ENCODE measurements at regions not wholly inside any gene's neighbourhood (a gene's known extent, or its start where the extent isn't known, plus 50 kb on each side); places are given as distances from the start of the nearest gene placed in this dataset.
"Not testable (repeated sequence)": the region's sequence is repeated elsewhere in the genome, so short reads cannot be mapped to it uniquely, and the experiment has no call there.

DNA sequence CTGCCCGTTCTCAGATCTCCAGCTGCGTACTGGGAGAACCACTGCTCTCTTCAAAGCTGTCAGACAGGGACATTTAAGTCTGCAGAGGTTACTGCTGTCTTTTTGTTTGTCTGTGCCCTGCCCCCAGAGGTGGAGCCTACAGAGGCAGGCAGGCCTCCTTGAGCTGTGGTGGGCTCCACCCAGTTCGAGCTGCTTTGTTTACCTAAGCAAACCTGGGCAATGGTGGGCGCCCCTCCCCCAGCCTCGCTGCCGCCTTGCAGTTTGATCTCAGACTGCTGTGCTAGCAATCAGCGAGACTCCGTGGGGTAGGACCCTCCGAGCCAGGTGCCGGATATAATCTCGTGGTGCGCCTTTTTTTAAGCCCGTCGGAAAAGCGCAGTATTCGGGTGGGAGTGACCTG is 66.2 kb upstream of the GPR141 start:
- ATAC-seq; H3K4me1 Mint-ChIP-seq; H3K4me3 Mint-ChIP-seq; H3K27me3 Mint-ChIP-seq; H3K36me3 Mint-ChIP-seq (ENCODE audit: low read depth); DNase-seq; H3K9me3 Mint-ChIP-seq; H3K27ac Mint-ChIP-seq: not testable (repeated sequence)

DNA sequence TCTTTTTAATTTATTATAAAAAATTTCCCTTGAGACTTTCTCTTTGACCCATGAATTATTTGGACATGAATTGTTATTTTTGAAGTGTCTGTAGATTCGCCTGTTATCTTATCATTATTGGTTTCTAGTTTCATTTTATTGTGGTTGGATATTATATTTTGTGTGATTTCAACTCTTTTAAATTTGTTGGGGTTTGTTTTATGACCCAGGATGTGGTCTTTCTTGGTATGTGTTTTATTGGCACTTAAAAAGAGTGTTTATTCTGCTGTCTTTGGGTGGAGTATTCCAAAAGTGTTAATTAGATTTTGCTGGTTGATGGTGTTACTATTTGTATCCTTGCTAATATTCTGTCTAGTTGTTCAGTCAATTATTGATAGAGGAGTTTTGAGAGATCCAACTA is 50.5 kb upstream of the GPR141 start:
- Mint-ChIP-seq H3K4me1 (no peaks in the 10 kb centered on the region), H3K36me3 (ENCODE audit: low read depth) (peaks cover 2% of the 10 kb centered on the region), H3K27me3 (peaks cover 5% of the 10 kb centered on the region), H3K27ac (no peak overlapping the region), H3K9me3 (peaks cover 21% of the 10 kb centered on the region), H3K4me3 (no peak overlapping the region)
- no peak for ATAC-seq
- DNase-seq: no peak

Measured in activated naive CD8-positive, alpha-beta T cell treated with anti-CD3 and anti-CD28 coated beads, Interleukin-2, amount 50 U/mL, for 24 hours (primary cell).